K562 (cell line): ENCODE measurements at regions not wholly inside any gene's neighbourhood (a gene's known extent, or its start where the extent isn't known, plus 50 kb on each side); places are given as distances from the start of the nearest gene placed in this dataset.

Experiments
- CBFB ChIP-seq: sonication (generic); formaldehyde crosslinking; IDR thresholded peaks from 2 replicates; pipeline ENCODE4 v1.4.0; 2020; ENCODE audit warnings: mild to moderate bottlenecking, missing genetic modification reagents
- COPS2 ChIP-seq: fragments of 450-650 bp; conservative IDR thresholded peaks from 2 replicates; pipeline ENCODE4 v1.6.1; 2016; ENCODE audit warnings: mild to moderate bottlenecking, moderate library complexity
- CTCF ChIP-seq, 3 experiments: IDR thresholded peaks in 2 of 3; conservative IDR thresholded peaks in 1 of 3; 2 replicates each; pipeline ENCODE4 v1.5.1; 2011 to 2012; ENCODE audit warnings: low read length in 3 of 3, mild to moderate bottlenecking in 3 of 3, control low read depth in 2 of 3, improper control_type of control experiment in 1 of 3, inconsistent platforms in 1 of 3, low read depth in 1 of 3, mixed read lengths in 1 of 3, moderate library complexity in 1 of 3; ENCODE audit not compliant: insufficient read depth in 2 of 3
- CTCFL ChIP-seq: IDR thresholded peaks from 2 replicates; pipeline ENCODE4 v1.6.1; 2011; ENCODE audit warnings: borderline replicate concordance, low read depth, mild to moderate bottlenecking, moderate library complexity, low read length; ENCODE audit not compliant: insufficient read depth, poor library complexity, severe bottlenecking
- FOXP4 ChIP-seq: sonication (generic); formaldehyde crosslinking; IDR thresholded peaks from 2 replicates; pipeline ENCODE4 v1.8.0; 2022; ENCODE audit warnings: mild to moderate bottlenecking, missing genetic modification reagents, borderline replicate concordance
- ID3 ChIP-seq, 2 experiments: fragments of 250-450 bp in 1 of 2; fragments of 450-650 bp in 1 of 2; sonication (Bioruptor Pico) in 1 of 2; IDR thresholded peaks; 2 replicates each; pipeline versions ENCODE4 v1.6.1 to v1.8.0; 2016 to 2021; ENCODE audit warnings: mild to moderate bottlenecking in 2 of 2, moderate library complexity in 2 of 2, missing compliant biosample characterization in 1 of 2, missing genetic modification characterization in 1 of 2
- MAX ChIP-seq: sonication (generic); formaldehyde crosslinking; IDR thresholded peaks from 2 replicates; pipeline ENCODE4 v1.9.0; 2022; ENCODE audit warnings: mild to moderate bottlenecking, missing genetic modification reagents
- PATZ1 ChIP-seq: fragments of 250-450 bp; sonication (Bioruptor Pico); IDR thresholded peaks from 2 replicates; pipeline ENCODE4 v1.5.0; 2020; ENCODE audit warnings: mild to moderate bottlenecking, borderline replicate concordance
- RAD21 ChIP-seq, 2 experiments: fragments of 250-450 bp in 1 of 2; fragments of 450-650 bp in 1 of 2; sonication (Bioruptor Pico) in 1 of 2; formaldehyde crosslinking in 1 of 2; IDR thresholded peaks in 1 of 2; conservative IDR thresholded peaks in 1 of 2; 2 replicates each; pipeline versions ENCODE4 v1.4.0 to v1.8.0; 2020 to 2022; ENCODE audit warnings: mild to moderate bottlenecking in 2 of 2, moderate library complexity in 1 of 2
- RFX5 ChIP-seq: IDR thresholded peaks from 2 replicates; pipeline ENCODE4 v1.6.1; 2011; ENCODE audit warnings: low read depth, mild to moderate bottlenecking, improper control_type of control experiment, low read length
- RNF2 ChIP-seq: sonication (generic); IDR thresholded peaks from 2 replicates; pipeline ENCODE4 v1.6.1; 2016
- ZBTB33 ChIP-seq: sonication (generic); formaldehyde crosslinking; IDR thresholded peaks from 2 replicates; pipeline ENCODE4 v1.8.1; 2023; ENCODE audit warnings: mild to moderate bottlenecking, missing genetic modification reagents
- ZNF407 ChIP-seq: fragments of 450-650 bp; IDR thresholded peaks from 2 replicates; pipeline ENCODE4 v1.6.1; 2016; ENCODE audit warnings: low read depth

GRCh38 chr7:23980081-23980480 is 270.1 kb downstream of the STK31 start:
- TF ChIP-seq ZNF407 (no peak), CTCF (IDR thresholded peaks at IDR 0.05 in 2 of 3, conservative IDR thresholded peaks at IDR 0.05 in 1 of 3; ENCODE audit: insufficient read depth in 2 of 3, low read depth in 1 of 3, low read length in 3 of 3) (no peak), ZBTB33 (CRISPR knock-in tag) (no peak), RFX5 (no peak), FOXP4 (CRISPR knock-in tag) (no peak), MAX (CRISPR knock-in tag) (no peak), RNF2 (no peak), CBFB (CRISPR knock-in tag) (no peak), CTCFL (no peak), PATZ1 (no peak), ID3 (CRISPR knock-in tag; IDR thresholded peaks at IDR 0.05) (no peak), ID3 (tag; IDR thresholded peaks at IDR 0.05) (no peak), COPS2 (no peak), RAD21 (CRISPR knock-in tag; conservative IDR thresholded peaks at IDR 0.05 in 1 of 2, IDR thresholded peaks at IDR 0.05 in 1 of 2) (no peak)
